HG03442 (cell line): ENCODE measurements at regions not wholly inside any gene's neighbourhood (a gene's known extent, or its start where the extent isn't known, plus 50 kb on each side); places are given as distances from the start of the nearest gene placed in this dataset.
"Not testable (repeated sequence)": the region's sequence is repeated elsewhere in the genome, so short reads cannot be mapped to it uniquely, and the experiment has no call there.

ENCODE experiments used
- ATAC-seq: cut with Tn5 transposase; IDR thresholded peaks from one replicate; pipeline ENCODE4 v1.9.1; 2021; ENCODE audit warnings: mild to moderate bottlenecking, moderate library complexity; ENCODE audit not compliant: unreplicated experiment

DNA sequence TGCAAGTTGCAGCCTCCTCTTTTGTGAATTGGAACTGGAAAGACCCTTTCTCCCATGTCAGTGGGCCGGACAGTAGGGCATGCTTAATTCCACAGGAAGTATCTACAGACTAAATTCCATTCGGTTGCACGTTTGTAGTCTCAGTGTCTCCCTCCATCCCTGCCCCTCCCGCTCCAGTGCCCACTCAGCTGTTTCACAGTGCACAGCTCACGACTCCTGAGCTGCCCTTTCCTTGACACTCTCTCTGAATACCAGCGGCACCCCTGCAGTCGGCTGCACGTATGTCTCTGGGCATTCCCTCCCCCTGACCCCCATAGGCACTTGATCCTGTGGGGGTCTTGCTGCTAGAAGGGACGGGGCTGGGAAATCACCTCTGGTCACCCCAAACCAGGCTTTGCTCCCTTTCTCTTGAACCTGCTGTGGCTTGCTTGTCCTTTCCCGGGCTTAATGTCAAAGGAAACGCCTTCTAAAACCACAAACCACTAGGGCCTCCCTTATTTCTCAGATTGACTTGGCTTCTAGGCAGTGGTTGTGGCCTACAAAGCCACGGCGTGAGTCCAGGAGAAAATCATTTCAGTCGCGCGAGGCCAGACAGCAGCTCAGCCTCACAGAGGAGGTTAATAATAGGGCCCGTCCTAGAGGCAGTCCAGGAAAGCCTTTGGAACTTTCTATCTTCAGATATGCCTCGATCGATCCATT is 365.3 kb upstream of the PROX1 start:
- ATAC-seq: peak; percentile 90

DNA sequence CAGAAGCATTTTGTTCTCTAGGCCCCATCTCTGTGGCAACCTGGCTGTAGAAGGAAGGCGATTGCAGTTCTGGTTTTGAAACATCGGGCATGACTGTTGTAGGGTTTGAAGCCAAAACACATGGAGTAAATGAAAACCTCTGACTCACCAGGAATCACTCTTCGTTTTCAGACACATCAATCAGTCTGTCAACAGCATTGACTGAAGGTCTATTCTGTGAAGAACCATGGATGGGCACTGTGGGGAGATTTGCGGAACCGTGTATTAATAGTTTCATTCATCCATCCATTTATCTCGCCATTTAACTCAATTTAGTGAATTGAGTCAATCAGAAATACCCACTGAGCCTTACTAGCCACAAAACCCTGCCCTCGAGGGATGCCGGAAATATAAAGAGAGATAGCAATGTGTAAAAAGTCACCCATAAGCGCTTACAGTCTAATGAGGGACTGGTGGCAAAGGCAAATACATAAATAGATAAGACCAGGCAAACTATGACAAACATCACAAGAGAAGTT is 364.6 kb upstream of the PROX1 start:
- peak; percentile 27 for ATAC-seq

DNA sequence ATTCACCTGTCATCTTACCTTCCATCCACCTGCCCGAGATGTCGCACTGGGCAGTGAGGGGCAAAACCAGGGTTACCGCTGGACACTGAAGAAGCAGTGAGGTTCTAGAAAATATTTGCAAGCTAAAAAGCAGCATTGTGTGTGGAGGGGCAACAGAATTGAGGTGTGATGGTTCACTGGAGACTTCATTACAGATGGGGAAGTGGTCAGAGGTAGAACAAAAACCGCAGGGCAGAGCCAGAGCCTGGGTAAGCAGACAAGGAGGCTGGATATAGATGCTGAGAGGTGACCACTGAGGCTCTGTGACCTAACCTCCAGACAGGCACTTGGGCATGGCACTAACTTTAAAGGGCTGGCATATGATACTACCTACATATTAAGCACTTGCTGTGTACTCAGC is 363.9 kb upstream of the PROX1 start:
- ATAC-seq: no peak

DNA sequence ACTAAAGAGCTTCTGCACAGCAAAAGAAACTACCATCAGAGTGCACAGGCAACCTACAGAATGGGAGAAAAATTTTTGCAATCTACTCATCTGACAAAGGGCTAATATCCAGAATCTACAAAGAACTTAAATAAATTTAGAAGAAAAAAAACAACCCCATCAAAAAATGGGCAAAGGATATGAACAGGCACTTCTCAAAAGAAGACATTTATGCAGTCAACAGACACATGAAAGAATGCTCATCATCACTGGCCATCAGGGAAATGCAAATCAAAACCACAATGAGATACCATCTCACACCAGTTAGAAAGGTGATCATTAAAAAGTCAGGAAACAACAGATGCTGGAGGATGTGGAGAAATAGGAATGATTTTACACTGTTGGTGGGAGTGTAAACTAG is 351.0 kb upstream of the PROX1 start:
- ATAC-seq: not testable (repeated sequence)

DNA sequence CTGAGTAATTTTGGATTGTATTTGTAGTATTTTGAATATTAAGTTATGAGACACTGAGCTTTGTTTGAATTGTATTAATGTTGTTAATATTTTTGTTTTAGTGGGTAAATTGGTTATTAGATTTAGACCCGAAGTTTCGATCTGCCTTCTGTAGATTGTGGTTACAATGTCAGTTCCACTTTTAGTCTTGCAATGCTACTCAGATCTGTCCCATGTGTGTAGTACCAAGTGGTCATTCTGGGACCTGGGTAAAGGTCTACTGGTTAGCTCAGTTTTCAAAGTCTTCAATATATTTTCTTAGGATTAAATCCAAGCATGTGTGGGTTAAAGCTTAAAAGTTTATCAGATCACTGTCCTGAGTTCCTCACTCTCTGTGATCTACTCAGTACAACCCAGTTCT is 346.5 kb upstream of the PROX1 start:
- ATAC-seq: no peak

DNA sequence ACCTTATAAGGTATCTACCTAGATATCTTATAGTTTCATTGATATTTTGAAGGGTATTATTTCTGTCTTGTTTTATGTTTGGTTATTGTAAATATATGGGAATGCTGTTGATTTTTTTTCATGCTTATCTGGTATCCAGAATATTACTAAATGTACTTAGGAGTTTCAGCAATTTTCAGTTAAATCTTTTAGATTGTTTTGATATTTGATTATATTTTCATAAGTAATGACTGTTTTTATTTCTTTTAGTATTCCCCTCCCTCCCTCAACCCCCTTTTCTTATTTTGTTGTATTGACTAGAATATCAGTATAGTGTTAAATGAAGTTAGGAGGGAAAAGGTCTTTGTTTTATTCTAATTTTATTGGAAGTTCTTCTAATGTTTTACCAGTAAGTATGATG is 344.4 kb upstream of the PROX1 start:
- no peak for ATAC-seq

DNA sequence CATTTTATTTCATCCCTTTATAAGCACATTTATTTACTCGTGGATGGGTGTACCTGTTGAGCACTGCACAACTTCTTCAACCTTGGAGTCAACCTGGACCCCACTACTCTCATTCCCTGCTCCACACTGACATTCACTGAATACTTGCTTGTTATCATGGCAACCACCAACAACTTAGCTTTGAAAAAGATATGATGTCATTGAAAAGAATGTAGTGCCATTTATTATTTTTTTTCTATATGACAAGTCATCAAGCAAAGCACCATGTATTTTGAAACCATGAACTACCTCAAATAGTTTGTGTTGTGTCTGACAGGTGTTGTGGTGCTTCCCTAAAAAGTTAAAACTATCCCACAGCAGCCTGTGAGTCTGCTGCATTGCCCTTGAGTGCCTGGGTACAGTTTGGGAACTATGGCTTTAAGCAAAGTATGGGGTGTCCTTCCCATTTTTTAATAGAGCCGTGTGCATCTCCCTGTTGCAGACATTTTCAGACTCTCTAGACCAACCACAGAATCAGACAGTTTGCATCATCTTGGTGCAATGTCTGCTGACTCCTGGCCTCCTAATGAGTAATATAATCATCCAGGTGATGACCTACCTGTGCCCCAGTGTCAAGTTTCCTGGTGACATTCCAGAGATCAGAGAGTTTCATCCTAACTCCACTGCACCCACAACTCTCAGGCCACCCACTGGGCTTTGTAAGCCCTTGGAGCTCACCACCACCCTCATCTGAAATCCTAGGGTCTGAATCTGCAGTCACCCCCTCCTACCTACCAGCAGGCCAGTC is 339.7 kb upstream of the PROX1 start:
- no peak for ATAC-seq

DNA sequence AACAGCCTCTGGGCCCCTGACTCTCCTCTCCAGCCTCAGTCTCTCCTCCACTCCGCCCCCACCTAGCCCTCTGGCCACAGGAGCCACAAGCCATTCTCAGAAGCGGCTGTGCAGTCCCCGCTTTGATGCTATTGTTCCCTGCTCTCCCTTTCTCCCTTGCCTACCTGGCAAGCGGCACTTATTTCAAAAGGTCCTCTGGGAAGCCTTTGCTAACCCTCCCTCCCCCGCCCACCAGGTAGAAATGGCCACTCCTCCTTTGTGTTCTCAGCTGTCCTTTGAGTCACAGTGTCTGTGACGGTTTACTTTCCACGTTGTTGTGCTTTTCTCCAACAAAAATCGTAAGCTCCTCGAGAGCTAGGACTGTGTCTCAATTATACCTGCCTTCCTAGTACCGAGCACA is 338.4 kb upstream of the PROX1 start:
- ATAC-seq: no peak

DNA sequence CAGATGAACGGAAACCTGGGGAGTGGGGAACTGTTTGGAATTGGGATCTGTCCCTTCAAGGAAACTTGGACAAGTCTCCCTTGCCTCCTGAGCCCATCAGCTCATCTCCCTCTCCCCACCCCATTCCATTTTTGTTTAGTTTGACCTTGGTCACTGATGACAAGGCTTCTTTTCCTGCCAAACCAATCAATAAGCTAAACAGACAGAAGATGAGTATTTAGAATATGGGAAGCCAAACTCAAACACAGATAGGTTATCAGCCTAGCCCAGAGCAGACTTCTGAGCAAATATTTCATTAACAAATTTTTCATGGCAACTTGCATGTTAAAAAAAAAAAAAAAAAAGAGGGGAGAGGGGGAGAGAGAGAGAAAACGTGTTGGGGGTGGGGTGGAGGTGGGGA is 337.2 kb upstream of the PROX1 start:
- ATAC-seq: no peak

DNA sequence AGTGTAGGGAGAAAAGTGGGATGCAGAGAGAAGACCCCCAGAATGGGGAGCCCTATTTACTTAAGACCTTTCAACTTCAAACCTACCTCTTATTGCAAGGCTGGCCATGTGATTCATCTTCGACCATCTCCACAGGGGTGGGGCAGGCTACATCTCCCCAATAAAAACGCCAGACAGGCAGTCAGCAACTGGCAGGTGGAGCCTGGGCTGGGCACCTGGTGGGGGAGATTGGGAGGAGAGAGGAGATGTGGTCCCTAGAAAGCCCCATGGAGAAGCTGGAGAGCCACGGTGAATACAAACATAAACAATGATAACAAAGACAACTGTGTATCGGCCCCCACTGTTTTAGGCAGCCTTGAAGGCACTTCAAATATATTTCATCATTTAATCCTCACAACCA is 336.7 kb upstream of the PROX1 start:
- ATAC-seq: no peak

DNA sequence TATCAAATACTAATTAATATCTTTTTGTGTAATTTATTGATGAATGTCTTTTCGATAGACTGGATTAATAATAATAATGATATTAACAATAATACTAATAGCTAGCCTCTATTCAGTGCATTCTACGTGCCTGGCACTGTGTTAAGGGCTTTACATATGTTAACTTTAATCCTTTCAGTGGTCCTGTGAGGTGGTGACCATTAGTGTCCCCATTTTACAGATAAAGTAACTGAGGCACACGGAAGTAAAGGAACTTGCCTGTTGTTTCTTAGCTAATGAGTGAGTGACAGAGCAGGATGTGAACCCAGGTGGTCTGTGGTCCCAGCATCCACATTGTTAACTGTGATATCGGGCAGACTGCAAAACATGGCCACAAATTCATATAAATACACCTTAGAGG is 335.7 kb upstream of the PROX1 start:
- ATAC-seq: no peak

DNA sequence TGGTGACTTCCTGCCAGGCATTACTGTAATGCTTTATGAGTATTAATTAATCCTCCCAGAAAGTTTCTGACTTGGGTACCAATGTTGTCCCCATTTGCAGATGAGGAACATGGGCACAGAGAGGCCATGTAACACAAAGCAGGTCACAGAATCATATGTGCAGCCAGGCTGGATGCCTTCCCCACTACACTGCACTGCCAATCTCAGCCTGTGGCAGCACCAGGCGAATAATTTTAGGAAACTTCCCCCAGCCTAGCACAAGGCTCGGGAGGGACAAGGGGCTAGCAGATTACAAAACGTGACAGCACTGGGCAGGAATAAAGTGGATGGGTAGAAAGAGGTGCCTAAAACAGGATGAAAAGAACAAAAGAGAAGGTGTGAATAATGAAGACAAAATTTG is 331.7 kb upstream of the PROX1 start:
- no peak for ATAC-seq

DNA sequence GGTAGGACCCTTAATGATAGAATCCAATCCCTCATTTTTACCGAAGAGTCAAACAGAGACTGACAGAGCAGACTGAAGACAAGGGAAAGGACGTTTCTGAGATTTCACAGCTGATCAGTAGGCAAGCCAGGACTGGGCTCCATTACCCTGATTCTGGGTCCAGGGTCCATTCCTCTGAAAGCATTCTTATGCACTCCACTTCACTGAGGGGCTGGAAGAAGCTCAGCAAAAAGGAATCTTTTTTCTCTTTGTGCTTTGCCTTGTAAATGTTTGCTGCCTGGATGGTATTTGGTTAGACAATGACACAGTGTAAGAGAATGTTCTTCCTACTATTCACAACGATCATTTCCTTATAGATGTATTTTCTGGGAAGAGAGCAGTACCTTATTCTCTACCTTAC is 331.3 kb upstream of the PROX1 start:
- no peak for ATAC-seq

DNA sequence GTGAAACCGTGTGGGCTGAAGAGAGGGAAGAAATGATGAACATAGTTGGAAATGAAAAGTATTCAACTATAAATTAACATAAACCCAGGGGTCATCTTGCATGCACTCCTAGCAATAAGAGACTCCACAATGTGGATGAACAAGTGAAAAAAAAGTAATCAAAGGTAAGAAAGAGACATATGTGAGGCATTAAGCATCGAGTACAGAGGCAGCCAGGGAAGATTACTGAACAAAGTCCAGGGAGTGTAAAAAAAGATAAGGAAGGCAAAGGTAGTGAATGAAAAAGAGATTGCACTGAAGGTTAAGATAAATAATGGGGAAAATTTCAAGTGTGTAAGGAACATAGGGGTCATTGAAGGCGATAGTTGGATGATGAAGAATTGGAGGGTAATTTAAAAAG is 330.8 kb upstream of the PROX1 start:
- no peak for ATAC-seq

DNA sequence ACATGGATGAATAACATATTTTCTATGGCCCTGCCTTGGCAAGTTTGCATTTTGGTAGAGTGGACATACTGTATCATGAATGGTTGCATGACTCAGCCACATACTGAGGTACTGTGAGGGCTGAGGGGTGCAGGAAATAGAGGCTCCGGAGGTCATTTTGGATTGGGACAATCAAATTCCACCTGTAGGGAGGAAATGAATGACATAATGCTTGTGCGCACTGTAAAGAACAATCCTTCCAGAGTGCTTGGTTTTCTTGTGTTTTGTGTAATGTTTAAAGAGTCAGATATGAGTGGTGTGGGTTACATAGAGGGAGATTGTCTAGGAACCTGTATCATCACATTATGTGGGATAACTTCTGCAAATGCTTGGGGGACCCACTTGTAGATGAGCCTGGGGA is 329.9 kb upstream of the PROX1 start:
- no peak for ATAC-seq

DNA sequence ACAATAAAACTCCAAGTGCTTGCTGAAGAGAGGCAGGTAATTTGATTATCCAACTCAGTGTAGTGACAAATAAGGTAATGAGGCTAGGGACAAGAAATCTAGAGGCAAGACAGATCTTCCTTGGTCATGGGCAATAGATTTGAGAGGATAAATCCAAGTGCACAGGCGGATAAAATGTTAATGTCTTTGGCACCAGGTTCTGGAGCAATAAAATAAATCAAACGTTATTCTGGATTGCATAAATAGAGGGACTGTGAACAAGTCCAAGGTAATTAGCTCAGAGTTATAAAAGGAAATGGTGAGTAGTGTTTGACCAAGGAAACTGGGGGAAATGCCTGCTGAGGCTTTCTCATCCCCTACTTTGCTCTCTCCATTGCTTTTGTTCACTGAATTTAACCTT is 329.3 kb upstream of the PROX1 start:
- ATAC-seq: no peak

DNA sequence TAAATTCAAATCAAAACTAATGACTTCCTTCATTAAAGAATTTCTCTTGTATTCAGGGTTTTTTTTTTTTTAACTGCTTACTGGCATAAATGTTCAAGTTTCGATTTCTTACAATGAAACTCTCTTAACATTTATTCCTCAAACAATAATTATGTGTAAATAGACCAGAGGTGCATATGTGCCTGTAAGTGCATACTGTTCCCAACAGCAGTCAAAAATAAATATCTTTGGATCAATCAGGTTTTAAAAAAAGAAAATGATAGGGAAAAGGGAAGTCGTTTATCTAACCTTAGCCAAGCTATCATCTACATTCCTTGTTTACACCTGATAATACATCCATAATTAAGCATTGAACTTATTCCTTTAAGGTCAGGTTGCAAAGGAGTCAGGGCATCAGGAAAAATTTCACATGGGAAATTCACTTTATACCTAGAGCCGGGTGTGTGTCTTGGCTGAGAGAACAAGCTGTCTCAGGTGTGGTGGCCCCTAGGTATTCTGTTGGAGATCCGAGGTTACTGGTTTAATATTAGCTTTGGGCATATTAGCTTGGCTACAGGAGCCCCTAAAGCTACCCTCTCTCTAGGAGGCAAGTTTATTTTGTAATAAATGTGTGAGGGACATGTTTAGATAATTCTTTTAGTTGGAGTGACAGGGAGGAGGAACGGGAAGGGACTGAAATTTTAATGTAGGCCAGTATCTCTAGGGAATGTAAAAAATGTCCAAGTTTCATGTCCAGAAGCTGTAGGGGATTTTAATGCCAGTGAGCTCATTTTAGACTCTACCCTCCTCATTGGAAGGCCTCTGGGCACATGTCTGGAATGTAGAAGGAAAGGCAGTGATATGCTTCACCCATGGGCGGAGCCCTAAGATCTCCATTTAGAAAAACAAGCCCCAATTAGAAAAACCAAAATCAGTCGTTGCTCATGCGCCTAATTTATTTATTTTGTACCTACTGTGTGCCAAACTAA is 327.9 kb upstream of the PROX1 start:
- ATAC-seq: no peak

DNA sequence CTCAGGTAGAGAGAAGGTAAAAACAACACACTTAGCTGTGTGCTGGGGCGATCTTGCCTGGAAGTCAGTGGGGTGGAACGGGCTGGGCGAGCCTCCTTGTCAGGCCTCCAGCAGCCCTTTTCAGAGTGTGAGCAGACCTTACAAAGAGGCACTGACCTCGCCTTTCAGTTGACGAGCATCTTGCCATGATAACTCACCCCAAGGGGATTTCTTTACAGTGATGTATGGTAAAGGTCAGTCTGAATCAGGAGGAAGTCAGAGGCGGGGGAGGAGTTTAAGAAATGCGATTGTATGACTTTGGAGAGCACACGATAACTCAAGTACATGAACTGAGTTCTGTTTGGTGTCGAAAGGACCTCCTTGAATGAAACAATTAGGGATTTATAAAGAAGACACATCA is 326.5 kb upstream of the PROX1 start:
- no peak for ATAC-seq

DNA sequence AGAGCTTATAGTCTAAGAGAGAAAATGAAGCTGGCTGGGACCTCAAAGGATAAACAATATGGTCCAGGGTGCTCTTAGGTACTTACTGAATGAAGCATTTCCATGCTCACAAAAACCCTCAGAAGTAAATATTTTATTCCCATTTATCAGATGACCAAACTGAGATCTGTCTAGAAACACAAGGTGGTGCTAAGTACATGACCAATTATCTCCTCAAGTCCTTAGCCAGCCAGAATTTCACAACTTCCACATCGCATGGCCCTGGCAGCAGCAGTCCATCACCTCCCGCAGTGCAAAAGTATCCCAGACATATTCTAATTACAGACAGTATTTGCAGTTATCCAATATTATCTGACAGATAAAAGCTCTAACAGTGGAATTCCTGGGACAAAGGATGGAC is 321.7 kb upstream of the PROX1 start:
- ATAC-seq: no peak

DNA sequence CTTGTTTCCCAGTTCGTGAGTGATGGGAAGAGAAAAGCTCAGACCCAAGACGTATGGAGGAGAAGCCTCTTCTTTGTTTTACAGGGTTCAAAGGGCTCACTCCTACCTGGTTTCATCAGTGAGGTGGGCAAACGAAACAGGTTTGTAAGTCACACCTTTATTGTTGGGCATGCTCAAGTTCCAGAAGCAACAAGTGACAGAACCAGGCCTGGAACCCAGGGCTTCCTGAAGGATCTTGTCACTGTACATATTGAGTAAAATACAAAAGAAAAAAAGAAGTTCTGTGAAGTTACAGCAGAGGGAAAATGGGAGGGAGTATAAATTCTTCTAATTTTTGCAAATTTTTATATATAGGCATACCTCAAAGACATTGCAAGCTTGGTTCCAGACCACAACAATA is 320.9 kb upstream of the PROX1 start:
- ATAC-seq: no peak

DNA sequence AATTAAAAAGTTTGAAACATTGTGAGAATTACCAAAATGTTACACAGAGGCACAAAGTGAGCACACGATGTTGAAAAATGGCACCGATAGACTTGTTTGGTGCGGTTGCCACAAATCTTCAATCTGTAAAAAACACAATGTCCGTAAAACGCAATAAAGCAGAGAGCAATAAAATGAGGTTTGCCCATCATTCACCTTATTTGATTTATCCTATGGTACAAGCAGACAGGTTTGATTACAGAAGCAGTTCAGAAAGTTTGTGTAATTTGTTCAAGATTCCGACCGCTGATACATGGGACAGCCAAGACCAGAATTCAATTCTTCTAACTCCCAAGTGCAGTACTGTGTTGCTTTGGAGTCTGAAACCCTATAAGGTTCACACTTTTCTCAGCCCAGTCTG is 318.3 kb upstream of the PROX1 start:
- no peak for ATAC-seq
